Mesothelial cell of epicardium (in vitro differentiated cells): ENCODE measurements at regions not wholly inside any gene's neighbourhood (a gene's known extent, or its start where the extent isn't known, plus 50 kb on each side); places are given as distances from the start of the nearest gene placed in this dataset.

ENCODE experiments used
- DNase-seq, 2 experiments: peaks; one replicate each; pipeline ENCODE4 v3.0.0; 2021; ENCODE audit warnings: low spot score in 2 of 2; ENCODE audit not compliant: unreplicated experiment in 2 of 2
- H3K27ac Mint-ChIP-seq: 2 replicates; pipeline ENCODE4 v1.8.0; 2021; ENCODE audit warnings: mixed read lengths
- H3K27me3 Mint-ChIP-seq: 2 replicates; pipeline ENCODE4 v1.8.0; 2021; ENCODE audit warnings: low read depth, mixed read lengths
- H3K36me3 Mint-ChIP-seq: 2 replicates; pipeline ENCODE4 v1.8.0; 2021; ENCODE audit warnings: mixed read lengths
- H3K4me1 Mint-ChIP-seq: 2 replicates; pipeline ENCODE4 v1.8.0; 2021; ENCODE audit warnings: mixed read lengths
- H3K4me3 Mint-ChIP-seq: 2 replicates; pipeline ENCODE4 v1.8.0; 2021; ENCODE audit warnings: mild to moderate bottlenecking, moderate library complexity, mixed read lengths
- H3K9me3 Mint-ChIP-seq: 2 replicates; pipeline ENCODE4 v1.8.0; 2021; ENCODE audit warnings: mixed read lengths
- CTCF ChIP-seq: fragments of 200-600 bp; sonication (generic); IDR thresholded peaks from one replicate; pipeline ENCODE4 v1.5.0; 2021; ENCODE audit warnings: antibody characterized with exemption; ENCODE audit not compliant: unreplicated experiment

- Mint-ChIP-seq H3K9me3 (peaks cover 10% of the 10 kb centered on the region), H3K36me3 (no peaks in the 10 kb centered on the region), H3K4me1 (no peaks in the 10 kb centered on the region), H3K27me3 (no peaks in the 10 kb centered on the region), H3K4me3 (no peak overlapping the region), H3K27ac (no peak overlapping the region)
- no peak for DNase-seq
- no peak for TF ChIP-seq CTCF
Measured at GRCh38 chr5:118279540-118280294, 708.6 kb downstream of the DTWD2 start.

- H3K36me3 Mint-ChIP-seq = no peaks in the 10 kb centered on the region
- H3K27ac Mint-ChIP-seq = no peak overlapping the region
- H3K9me3 Mint-ChIP-seq = peaks cover 11% of the 10 kb centered on the region
- no peak for TF ChIP-seq CTCF
- no peaks in the 10 kb centered on the region for H3K4me1 Mint-ChIP-seq
- no peaks in the 10 kb centered on the region for H3K27me3 Mint-ChIP-seq
- no peak overlapping the region for H3K4me3 Mint-ChIP-seq
- no peak for DNase-seq
Measured at GRCh38 chr5:118270526-118270925, 717.8 kb downstream of the DTWD2 start.

DNA sequence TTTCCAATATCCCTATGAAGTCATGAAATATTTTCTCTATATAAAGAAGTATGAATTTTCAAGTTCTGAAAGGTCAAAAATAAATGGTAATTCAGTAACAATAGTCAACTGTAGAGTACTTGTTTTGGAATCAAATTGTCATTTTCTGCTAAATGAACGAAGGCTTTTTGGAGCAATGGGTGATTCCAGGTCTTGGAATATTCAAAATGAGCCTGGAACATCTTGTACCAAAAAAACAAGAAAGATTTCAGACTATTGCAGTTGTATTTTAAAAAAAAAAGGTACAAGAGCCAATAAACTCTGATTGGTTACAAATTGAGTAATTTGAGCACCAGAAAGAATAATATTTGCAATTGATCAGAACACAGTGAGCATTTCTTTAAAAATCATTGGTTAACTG, 730.1 kb downstream of the DTWD2 start:
- H3K4me3 Mint-ChIP-seq = no peak overlapping the region
- no peaks in the 10 kb centered on the region for H3K36me3 Mint-ChIP-seq
- no peaks in the 10 kb centered on the region for H3K27me3 Mint-ChIP-seq
- DNase-seq = no peak
- no peaks in the 10 kb centered on the region for H3K4me1 Mint-ChIP-seq
- H3K9me3 Mint-ChIP-seq = no peaks in the 10 kb centered on the region
- H3K27ac Mint-ChIP-seq = no peak overlapping the region
- no peak for TF ChIP-seq CTCF

GRCh38 chr5:118257066-118257465, 731.3 kb downstream of the DTWD2 start:
- Mint-ChIP-seq H3K36me3 (no peaks in the 10 kb centered on the region), H3K4me1 (no peaks in the 10 kb centered on the region), H3K4me3 (no peak overlapping the region), H3K27ac (no peak overlapping the region), H3K9me3 (peaks cover 6% of the 10 kb centered on the region), H3K27me3 (no peaks in the 10 kb centered on the region)
- no peak for TF ChIP-seq CTCF
- no peak for DNase-seq

GRCh38 chr5:118253225-118254061, 734.9 kb downstream of the DTWD2 start:
- DNase-seq = no peak
- Mint-ChIP-seq H3K27me3 (no peaks in the 10 kb centered on the region), H3K27ac (no peak overlapping the region), H3K4me3 (no peak overlapping the region), H3K36me3 (peaks cover 7% of the 10 kb centered on the region), H3K9me3 (peaks cover 38% of the 10 kb centered on the region), H3K4me1 (no peaks in the 10 kb centered on the region)
- no peak for TF ChIP-seq CTCF
